ENCODE measurements at regions not wholly inside any gene's neighbourhood (a gene's known extent, or its start where the extent isn't known, plus 50 kb on each side); places are given as distances from the start of the nearest gene placed in this dataset.
"Not testable (repeated sequence)": the region's sequence is repeated elsewhere in the genome, so short reads cannot be mapped to it uniquely, and the experiment has no call there.

GRCh38 chr13:76620036-76620435 is 266.2 kb downstream of the KCTD12 start:
- no peak for DNase-seq (ENCODE audit: low read depth)

DNA sequence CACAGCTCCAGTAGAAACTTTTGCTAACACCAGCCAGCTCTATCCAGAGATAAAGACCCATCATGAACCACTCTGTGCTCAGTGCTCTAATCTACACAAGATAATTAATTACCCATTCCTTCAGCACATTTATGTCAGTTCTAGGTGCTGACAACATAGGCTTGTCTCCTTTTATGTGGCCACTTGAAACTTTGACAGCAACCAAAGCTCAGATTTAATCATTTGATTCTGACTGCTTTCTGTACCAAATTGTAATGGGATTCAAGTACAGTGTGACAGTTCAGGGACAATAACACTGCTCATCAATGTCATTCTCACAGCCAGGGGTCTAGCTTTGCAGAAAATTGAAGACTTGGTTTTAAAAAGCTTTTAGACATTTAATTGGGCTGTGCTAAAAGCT is 266.6 kb downstream of the KCTD12 start:
- no peak for DNase-seq (ENCODE audit: low read depth)

DNA sequence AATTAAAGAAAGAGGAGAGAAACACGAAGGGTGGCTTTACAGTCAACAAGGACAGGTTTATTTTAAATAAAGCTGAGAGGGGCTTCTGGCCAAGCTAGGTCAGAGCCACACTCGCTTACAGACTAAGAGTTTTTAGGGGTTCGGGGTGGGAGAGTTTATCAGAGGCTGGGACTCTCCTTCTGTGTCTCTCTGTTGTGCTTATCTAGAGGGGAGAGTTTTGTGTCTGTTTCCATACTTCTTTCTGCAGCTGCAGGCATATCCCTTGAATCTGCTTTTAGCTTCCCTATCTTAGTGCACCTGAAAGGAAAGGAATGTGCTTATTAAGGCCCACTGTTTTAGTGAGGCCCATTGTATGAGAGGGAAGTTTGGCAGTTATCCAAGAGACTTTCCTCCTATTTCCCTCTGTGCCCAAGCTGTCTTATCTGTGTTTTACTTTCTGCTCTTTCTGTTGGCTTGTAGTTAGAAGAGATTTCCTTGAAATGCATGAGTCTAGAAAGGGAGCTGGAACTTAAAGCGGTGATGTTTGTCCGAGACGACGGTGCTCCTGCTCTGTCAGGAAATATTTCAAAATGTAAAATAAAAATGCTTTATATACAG is 275.3 kb downstream of the KCTD12 start:
- DNase-seq (ENCODE audit: low read depth) = no peak

DNA sequence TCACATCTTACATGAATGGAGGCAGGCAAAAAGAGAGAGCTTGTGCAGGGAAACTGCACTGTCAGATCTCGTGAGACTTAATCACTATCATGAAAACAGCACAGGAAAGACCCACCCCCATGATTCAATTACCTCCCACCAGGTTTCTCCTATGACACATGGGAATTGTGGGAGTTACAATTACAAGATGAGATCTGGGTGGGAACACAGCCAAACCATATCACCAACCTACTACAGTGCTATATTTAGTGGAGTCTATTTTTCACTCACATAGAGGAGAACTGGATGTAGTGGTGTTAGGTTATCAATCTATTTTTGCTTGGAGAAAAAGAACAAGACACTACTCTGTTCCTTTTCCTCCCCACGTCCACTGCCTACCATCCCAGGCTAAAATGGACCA is 276.6 kb downstream of the KCTD12 start:
- DNase-seq (ENCODE audit: low read depth) = no peak

DNA sequence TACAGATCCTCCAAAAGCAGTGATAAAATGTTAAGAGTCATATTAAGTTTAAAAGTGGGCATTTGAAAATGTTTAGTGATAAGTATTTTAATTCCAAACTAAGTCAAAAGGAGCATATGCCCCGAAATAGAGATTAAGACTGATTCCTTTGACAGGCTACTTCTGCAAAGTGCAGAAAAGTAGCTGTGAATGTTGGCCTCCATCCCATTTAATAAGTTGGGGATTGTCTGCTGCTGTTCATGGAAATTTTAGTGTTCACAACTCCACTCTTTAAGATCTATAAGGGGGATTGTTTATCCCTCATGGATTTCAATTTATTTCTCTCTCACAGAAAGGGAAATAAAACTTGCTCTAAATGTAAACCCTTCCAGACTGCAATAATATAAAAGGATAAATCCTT is 278.3 kb downstream of the KCTD12 start:
- no peak for DNase-seq (ENCODE audit: low read depth)

GRCh38 chr13:76600081-76600480 is 286.1 kb downstream of the KCTD12 start:
- peak; percentile 3 for DNase-seq (ENCODE audit: low read depth)

GRCh38 chr13:76597868-76598267 is 288.3 kb downstream of the KCTD12 start:
- no peak for DNase-seq (ENCODE audit: low read depth)

- peak; percentile 3 for DNase-seq (ENCODE audit: low read depth)
These were observed 290.0 kb downstream of the KCTD12 start for GRCh38 chr13:76596216-76596615.

GRCh38 chr13:76594435-76594834 is 291.8 kb downstream of the KCTD12 start:
- no peak for DNase-seq (ENCODE audit: low read depth)

GRCh38 chr13:76586842-76587241 is 299.4 kb downstream of the KCTD12 start:
- no peak for DNase-seq (ENCODE audit: low read depth)

DNA sequence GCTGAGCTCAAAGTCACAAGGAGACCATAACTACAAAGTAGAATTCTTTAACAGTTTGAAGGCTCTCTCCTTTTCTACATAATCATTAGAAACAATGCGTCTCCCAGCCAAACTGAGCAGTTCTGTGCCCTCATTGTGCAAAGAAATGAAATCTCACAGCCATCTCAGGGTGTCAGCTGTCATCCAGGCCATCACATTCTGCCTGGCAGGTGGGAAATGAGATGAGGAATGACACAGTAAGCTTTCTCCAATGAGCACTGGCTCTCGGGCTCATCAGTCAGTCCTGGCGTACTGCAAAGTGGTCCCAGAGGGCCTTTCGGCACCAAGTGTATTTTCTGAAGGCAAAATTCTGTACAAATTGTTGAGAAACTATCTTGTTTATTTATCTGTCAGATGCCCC is 306.5 kb downstream of the KCTD12 start:
- DNase-seq (ENCODE audit: low read depth) = no peak

- not testable (repeated sequence) for DNase-seq (ENCODE audit: low read depth)
These were observed 310.6 kb downstream of the KCTD12 start for GRCh38 chr13:76575634-76576033.

DNA sequence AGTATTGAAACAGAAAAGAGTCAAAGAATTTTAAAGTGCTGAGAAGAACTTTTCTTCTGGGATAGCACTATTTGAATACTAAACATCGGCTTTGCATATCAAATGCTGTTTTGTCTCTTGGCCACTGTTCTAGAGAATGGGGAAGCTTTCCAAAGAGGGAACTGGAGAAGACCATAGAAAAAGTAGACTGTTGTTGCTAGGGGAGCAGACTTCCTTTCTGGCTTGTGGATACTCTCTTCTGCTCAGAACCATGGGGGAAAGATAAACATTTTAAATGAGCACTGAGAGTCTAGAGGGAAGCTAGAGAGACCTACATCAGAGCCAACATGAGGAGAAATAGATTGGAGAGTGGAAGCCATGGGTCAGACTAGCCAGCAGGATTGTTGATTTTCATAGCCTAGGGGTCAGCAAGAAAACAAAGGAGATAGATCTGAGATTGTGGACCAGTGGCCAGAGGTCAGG is 315.7 kb downstream of the KCTD12 start:
- DNase-seq (ENCODE audit: low read depth) = no peak

GRCh38 chr13:76556627-76557026 is 329.6 kb downstream of the KCTD12 start:
- DNase-seq (ENCODE audit: low read depth) = no peak

DNA sequence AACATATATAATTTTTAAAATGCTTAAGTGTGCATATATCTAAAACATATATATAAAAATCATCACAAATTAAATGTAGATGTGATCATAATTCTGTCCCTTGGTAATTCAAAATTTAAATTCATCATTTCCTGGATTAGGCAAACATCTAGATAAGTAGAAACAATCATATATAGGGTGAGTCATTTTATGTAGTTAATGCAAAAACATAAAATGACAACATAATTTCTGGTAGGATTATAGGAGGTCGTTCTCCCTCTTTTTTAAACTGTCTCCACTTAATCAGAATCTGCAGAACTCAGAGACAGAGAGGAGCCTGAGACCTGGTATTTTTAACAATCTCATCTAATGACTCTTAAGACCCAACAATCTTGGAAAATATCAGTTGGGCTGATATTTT is 333.4 kb downstream of the KCTD12 start:
- no peak for DNase-seq (ENCODE audit: low read depth)

- DNase-seq (ENCODE audit: low read depth) = no peak
These were observed 334.0 kb downstream of the KCTD12 start for GRCh38 chr13:76552041-76552772.

GRCh38 chr13:76542176-76542575 is 344.0 kb downstream of the KCTD12 start:
- no peak for DNase-seq (ENCODE audit: low read depth)

GRCh38 chr13:76538004-76538403 is 348.2 kb downstream of the KCTD12 start:
- DNase-seq (ENCODE audit: low read depth) = no peak

GRCh38 chr13:76533251-76533650 is 353.0 kb downstream of the KCTD12 start:
- no peak for DNase-seq (ENCODE audit: low read depth)

DNA sequence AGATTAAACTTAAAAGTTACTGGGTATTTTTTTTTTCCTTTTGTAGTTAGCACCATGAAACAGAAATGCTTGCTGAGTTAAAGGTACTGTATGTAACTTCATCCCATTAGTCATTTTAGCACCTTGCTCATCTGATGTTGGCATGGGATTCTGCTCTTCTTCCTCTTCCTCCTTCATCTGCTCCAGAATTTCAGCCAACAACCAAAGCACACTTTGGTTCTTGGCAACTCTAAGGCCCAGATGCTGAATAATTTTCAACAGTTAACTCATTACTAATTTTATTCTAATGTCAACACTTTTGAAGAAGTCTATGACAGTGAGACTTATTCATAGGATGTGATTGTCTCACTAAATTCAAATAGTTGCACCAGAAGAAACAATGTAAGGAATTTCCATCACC is 359.2 kb downstream of the KCTD12 start:
- DNase-seq (ENCODE audit: low read depth) = no peak

DNA sequence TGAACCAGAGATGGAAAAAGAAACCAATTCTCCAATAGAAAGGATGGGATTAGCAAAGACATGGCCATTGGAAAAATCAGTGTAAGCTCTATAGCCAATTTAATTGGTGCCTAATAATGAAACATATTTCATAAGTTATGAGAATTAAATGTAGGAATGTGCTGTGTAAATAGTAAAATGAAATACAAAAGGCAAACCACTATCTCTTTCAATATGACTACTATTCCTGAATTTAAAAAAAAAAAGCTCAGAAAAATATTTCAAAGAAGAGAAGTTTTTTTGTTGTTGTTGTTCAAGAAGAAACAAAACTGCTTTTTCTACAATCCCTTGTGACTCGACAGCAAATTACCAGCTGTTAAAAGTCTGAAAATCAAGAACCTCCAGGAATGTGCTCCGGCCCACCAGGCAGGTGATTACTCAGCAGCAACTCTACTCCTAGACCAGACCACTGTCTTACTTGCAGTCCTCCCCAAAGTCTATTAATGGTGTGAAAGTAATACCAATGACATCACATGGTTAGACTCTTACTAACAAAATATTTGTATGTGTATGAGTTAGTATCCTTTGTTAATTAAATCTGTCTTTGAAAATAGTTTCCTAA is 362.4 kb downstream of the KCTD12 start:
- no peak for DNase-seq (ENCODE audit: low read depth)

- DNase-seq (ENCODE audit: low read depth) = peak; percentile 25
These were observed 364.0 kb downstream of the KCTD12 start for GRCh38 chr13:76522083-76522755.

DNA sequence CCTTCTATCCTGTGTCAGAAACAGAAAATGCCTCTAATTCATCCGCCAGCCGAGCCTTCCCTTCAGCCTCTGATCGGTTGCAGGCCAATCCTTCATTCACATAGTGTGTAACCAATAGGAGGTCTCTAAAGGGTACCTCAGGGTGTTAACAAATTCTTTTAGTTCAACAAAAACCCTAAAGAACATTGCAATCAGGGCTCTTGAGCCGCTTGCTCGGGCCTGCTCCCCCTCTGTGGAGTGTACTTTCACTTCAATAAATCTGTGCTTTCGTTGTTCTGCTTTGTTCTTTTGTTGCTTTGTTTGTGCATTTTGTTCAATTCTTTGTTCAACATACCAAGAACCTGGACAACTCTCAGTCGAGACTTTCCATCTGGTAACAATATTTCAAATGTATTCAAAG is 366.5 kb downstream of the KCTD12 start:
- no peak for DNase-seq (ENCODE audit: low read depth)
